Esophagus squamous epithelium (tissue), 4 donors: ENCODE measurements at regions not wholly inside any gene's neighbourhood (a gene's known extent, or its start where the extent isn't known, plus 50 kb on each side); places are given as distances from the start of the nearest gene placed in this dataset.

Experiments used
- POLR2A ChIP-seq, 4 donors: fragments of 450-650 bp; IDR thresholded peaks; one replicate each; pipeline ENCODE4 v1.6.1; 2017; ENCODE audit warnings: antibody characterized with exemption in 4 of 4, mild to moderate bottlenecking in 4 of 4, moderate library complexity in 3 of 4
- TF ChIP-seq, protein P1 (sequence below), 6 experiments: fragments of 450-650 bp in 4 of 6; fragments of 200-600 bp in 2 of 6; sonication (generic) in 2 of 6; IDR thresholded peaks; one replicate each; pipeline ENCODE4 v1.5.1; 2016 to 2019; ENCODE audit warnings: antibody characterized with exemption in 6 of 6, mild to moderate bottlenecking in 4 of 6, moderate library complexity in 4 of 6

DNA sequence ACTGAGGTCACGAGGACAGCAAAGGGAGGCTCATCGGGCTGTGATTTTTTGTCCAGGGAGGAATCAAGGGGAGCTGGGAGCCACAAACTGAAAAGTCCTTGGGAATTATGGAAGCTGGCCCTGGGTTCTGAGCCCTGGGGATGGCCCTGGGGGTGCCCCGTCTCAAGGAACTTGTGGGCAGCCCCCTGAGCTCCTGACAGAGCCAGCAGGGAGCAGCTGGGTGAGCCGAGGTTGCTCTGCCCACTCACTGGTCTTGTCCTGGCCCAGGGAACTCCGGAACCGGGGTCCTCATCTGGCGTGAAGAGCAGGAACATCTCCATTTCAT is 61.3 kb upstream of the HDAC4 start:
- TF ChIP-seq, protein P1, sequence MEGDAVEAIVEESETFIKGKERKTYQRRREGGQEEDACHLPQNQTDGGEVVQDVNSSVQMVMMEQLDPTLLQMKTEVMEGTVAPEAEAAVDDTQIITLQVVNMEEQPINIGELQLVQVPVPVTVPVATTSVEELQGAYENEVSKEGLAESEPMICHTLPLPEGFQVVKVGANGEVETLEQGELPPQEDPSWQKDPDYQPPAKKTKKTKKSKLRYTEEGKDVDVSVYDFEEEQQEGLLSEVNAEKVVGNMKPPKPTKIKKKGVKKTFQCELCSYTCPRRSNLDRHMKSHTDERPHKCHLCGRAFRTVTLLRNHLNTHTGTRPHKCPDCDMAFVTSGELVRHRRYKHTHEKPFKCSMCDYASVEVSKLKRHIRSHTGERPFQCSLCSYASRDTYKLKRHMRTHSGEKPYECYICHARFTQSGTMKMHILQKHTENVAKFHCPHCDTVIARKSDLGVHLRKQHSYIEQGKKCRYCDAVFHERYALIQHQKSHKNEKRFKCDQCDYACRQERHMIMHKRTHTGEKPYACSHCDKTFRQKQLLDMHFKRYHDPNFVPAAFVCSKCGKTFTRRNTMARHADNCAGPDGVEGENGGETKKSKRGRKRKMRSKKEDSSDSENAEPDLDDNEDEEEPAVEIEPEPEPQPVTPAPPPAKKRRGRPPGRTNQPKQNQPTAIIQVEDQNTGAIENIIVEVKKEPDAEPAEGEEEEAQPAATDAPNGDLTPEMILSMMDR (IDR thresholded peaks at IDR 0.05) = no peak
- TF ChIP-seq POLR2A (IDR thresholded peaks at IDR 0.05) = no peak
